Raji (cell line): ENCODE measurements at regions not wholly inside any gene's neighbourhood (a gene's known extent, or its start where the extent isn't known, plus 50 kb on each side); places are given as distances from the start of the nearest gene placed in this dataset.

Source experiments
- POLR2A ChIP-seq: IDR thresholded peaks from 2 replicates; pipeline ENCODE4 v1.6.1; 2011; ENCODE audit warnings: low read depth, low read length, control low read depth; ENCODE audit not compliant: insufficient read depth

DNA sequence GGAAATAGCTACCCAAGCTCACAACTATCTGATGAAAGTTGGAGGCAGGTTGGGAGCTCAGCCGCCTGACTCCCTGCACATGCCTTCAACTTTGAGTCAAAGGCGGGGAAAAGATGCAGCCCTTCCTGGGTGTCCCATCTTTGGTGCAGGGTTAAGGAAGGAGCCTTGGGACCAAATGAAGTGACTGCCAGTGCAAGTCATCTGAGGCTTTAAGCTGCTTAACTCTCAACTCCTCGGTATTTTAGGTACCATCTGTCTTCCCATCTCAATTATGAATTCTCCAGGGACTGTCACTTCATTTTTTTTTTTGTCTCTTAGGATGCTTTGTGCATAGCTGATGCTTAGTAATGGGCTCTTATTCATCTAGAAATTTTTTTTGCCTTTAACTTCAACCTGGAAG lies 408.8 kb upstream of the C2CD4B start:
- no peak for TF ChIP-seq POLR2A

- TF ChIP-seq POLR2A, result no peak
Measured at GRCh38 chr15:62578546-62578945, 413.5 kb upstream of the C2CD4B start.

DNA sequence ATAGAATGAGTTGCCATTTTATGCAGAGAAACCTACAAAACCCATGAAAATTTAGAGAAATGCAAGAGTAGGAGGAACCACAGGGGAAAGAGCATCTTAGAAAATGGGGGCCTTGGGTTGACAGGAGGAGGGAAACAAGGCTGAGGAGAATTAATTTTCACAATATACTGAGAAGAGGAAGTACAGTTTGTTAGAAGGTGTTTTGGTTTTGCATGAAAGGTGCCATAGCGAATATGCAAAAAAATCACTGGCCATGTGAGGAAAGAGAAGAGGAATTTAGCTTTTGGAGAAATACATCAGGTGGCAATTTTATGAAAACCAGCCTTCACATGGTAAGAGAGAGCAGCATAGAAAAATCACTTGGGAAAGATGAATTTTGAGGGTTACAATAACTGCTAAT lies 413.9 kb upstream of the C2CD4B start:
- no peak for TF ChIP-seq POLR2A

- TF ChIP-seq POLR2A, result no peak
Measured at GRCh38 chr15:62579842-62580241, 414.8 kb upstream of the C2CD4B start.

DNA sequence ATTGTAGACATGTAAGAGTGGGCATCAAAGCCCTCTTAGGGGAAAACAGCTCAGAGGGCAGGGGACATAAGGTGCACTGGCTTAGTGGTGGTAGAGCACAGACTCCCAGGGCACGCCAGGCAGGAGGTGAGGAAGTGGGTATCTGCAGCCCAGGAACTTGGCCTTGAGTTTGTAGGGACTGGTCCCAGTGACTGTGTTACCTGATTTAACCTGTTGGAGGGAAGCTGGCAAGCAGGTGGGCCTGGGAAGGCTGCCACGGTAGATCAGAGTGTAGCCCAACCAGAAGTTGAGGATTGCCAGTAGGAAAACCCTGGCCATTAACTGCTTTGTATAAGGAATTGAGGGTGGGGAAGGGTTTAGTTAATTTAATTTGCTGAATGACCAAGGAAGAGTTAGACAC lies 417.5 kb upstream of the C2CD4B start:
- no peak for TF ChIP-seq POLR2A

DNA sequence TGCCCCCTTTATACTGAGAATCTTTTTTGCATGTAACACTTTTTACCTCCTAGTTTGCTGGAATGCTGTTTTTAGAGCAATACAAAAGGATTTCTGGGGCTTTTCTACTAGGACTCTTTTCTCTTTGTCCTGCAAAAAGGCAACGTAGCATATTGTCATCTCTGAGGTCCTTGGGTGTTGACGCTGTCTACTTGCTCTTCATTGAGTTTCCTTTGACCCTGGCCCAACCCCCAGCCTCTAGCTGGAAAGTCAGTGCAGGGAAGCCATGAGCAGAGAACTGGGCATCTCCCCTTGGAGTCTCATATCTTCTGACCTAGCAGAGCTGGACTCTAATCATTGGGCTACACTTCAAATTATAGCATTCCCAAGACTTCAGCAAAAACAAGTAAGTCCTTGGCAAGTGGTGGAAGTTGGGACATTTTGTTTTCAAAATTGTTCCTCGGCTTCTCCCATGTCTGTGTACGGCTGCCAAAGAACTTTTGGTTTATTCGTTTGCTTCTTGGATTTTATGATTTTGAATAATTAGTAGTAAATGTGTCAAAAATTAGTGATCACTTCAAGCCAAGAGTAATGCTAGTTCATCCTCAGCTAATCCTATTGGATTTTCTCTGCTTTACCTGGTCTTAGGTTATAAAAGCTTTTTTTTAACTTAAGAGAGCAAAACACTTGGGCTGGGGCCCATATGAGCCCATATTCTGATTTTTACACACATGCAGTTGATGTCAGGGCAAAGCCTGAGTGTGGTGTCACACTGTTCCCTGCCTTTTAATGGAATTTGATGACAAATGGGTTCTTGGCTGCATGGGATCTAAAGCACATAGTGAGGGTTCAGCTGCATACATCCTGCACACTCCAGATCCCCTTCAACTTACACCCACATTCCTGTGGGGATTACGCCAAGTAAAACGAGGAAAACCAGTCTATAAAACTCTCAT lies 419.5 kb upstream of the C2CD4B start:
- no peak for TF ChIP-seq POLR2A

DNA sequence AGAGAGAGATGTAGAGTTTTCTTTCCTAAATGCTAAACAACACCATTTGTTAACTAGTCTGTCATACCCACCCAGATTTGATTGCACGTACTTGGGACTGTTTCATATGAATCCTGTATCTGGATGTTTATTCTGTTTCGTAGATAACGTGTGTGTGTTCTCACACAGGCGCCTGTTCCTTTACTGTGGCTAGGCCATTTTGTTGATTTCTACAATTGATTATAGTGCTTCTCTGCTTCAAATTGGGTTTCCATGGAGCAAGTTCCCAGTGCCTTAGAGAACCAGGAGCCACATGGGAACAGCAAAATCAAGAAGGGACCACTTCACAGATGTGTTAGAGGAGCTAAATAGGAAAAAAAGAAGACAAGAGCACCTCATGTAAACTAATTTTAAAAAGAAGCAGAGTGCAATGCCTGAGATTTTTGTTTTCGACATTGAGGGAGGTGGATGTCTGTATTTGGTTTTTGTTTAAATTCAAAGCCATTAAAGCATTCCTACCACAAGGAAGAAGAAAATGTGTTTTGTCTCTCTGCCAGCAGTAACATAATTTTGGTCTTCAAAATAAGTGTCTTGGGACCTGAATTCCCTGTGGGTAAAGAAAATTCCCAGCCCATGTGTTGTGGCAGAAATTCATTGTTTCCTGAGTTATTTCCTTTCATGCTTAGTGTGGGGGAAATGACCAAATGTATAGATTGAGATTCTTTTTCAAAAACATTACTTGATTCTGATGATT lies 424.0 kb upstream of the C2CD4B start:
- no peak for TF ChIP-seq POLR2A

DNA sequence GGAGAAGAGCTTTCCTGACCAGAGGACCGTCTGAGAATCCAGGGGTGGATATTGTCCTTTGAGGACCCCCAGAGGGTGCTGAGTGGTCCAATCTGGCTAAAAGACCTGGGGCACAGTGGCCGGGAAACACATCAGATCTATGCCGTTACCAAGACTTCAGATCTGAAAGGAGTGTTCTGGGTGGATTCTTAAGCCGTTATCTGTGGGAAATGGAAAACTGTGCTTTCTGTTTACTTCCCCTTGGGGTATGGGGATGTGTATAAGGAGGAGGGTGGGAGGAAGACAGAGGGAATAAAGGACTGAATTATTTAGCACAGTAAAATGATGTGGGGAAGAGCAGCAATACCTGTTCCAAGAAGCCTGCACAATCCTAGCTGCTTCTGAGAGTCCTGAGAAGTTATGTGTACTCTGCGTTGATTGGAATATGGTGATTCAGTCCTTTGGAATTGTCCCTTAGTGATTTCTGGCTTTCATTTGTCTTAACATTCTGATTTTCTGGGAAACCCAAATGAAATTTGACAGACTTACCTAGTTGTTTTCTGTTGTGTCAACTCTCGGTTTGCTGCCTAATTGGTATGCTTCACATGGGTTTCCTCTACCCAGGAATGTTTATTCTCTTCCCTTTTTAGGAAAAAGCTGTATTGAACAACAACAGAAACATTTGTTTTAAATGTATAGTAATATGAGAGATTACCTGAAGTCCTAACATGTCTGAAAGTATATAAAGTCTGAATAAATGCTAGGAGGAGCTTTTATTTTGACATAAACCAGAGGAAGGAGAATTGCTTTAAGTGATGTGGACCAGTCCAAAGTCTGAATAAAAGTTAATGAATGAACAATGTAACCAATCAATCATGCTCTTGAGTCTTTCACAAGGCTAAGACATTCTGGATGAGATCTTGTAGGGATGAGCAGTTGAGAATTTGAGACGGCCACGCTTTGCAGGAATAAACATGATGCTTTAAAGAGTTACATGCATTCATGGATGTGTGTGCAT lies 427.1 kb upstream of the C2CD4B start:
- no peak for TF ChIP-seq POLR2A

GRCh38 chr15:62592920-62593319 lies 427.8 kb upstream of the C2CD4B start:
- no peak for TF ChIP-seq POLR2A

DNA sequence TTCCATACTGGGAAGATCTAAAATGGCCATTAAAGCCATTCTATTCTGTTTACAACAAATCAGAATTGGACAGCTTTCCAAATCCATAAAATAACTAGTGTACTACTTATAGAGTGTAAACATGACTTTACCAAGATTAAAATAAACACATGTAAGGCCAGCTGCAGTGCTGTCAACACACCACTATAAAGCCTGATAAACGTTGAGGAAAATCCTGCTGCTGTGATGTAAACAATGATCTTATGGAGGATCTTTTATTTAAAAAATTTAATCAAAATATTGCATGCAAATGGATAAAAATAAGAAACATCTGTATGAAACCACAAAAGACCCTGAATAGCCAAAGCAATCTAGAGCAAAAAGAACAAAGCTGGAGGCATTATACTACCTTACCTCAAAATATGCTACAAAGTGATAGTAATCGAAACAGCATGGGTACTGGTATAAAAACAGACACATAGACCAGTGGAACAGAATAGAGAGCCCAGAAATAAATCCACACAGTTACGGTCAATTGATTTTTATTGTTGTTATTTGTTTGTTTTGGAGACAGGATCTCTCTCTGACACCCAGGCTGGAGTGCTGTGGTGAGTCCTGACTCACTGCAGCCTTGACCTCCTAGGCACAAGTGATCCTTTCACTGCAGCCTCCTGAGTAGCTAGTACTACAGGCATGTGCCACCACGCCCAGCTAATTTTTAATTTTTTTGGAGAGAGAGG lies 428.8 kb upstream of the C2CD4B start:
- no peak for TF ChIP-seq POLR2A

DNA sequence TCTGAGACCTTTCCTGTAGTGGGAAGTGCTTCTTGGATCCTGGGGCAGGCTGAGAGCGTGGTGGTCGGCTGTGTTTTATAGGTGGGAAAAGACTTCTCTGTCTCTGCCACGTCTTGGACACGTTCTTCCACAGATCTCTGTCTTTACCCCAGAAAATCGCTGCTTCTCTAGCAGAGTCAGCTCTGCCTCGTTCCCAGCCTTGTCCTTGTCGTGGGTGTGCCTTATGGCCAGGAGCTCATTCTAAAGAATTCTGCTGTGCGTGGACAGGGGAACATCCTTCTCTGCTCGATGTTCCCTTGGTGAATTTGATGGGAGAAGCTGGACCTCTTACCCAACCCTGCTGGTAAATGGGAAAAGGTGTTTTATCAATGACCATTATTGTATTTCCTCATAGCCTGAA lies 433.1 kb upstream of the C2CD4B start:
- no peak for TF ChIP-seq POLR2A

DNA sequence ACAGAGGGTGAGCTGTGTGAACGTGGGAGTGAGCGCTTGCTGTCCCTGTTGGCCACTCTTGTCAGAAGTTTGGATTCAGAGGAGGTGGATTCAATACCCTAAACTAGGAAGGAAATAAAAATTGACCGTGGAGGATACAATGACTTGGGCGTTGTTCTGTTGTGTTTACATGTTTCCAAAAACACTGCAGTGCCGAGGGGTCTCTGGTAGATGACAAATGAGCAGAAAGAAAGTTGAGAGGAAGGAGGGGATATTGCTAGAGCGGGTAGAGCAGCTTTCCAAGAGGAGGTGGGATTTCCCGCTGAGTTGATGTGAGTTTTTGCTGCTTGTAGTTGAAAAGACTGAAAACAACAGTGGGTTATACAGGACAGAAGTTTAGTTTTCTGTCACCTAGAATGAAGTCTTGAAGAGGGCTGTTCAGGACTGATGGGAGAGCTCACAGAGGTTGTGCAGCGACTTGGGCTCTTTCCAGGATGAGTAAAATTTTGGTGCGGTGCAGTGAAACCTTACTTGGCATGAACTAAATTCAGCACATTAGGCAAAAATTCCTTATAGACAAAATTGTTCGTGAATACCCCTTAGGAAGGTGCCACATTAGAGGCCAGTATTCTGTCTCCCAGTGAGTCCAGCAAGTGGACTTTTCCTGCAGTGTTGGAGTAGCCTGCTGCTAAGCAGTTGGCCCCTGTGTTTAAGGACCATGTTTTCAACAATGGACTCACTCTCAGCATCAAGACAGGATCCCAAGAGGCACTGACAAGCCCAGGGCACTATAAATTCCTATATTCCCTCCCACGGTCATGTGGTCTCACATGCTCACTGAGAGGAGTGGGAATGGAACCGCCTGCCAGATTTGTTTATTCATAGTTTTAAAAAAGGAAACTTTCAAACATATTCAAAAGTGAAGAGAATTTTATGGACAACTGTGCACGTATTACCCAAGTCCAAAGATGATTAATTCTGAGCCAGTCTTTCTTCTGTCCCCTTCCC lies 435.0 kb upstream of the C2CD4B start:
- TF ChIP-seq POLR2A, result no peak
